ENCODE measurements at regions not wholly inside any gene's neighbourhood (a gene's known extent, or its start where the extent isn't known, plus 50 kb on each side); places are given as distances from the start of the nearest gene placed in this dataset.

GRCh38 chr11:45463541-45463940 is 177.4 kb upstream of the SYT13 start:
- H3F3A ChIP-seq (ENCODE audit: insufficient read depth, low read depth): no peaks in the 10 kb centered on the region
- H3K27me3 ChIP-seq (ENCODE audit: insufficient read depth, low read depth): peaks cover 77% of the 10 kb centered on the region
- no peak overlapping the region for H3K4me3 ChIP-seq
- H2AFZ ChIP-seq: no peak overlapping the region
- no TSS peak for BruUV-seq (replicated peaks)
- ChIA-PET POLR2A (ENCODE audit: unreplicated experiment) (interaction anchor here (0.7 kb wide), 1 partner anchor 284 kb away, joined by 5 read pairs; no protein-coding TSS in a partner anchor), CTCF (no interaction called here)
- H3K9me2 ChIP-seq (ENCODE audit: insufficient read depth): no peaks in the 10 kb centered on the region
- H3K27ac ChIP-seq: no peak overlapping the region
- no peak overlapping the region for H3K4me2 ChIP-seq
- intact Hi-C loops (cut with micrococcal nuclease; ENCODE audit: unreplicated experiment): no loop called here
- TF ChIP-seq EZH2 (IDR thresholded peaks at IDR 0.05; ENCODE audit: low read depth): no peak
- TF ChIP-seq CTCF (conservative IDR thresholded peaks at IDR 0.05): no peak
- H4K20me1 ChIP-seq (ENCODE audit: insufficient read depth): no peaks in the 10 kb centered on the region
- no peaks in the 10 kb centered on the region for H3K79me2 ChIP-seq (ENCODE audit: low read depth)
- H3K4me1 ChIP-seq (replicated peaks; ENCODE audit: insufficient read depth): no peaks in the 10 kb centered on the region
- no peaks in the 10 kb centered on the region for H3K9me3 ChIP-seq (ENCODE audit: insufficient read depth, low read depth)
- no peaks in the 10 kb centered on the region for H3K36me3 ChIP-seq (ENCODE audit: low read depth)
- DNase-seq: no peak

GRCh38 chr11:45461514-45461913 is 175.4 kb upstream of the SYT13 start:
- intact Hi-C loops (cut with micrococcal nuclease; ENCODE audit: unreplicated experiment): no loop called here
- ChIA-PET POLR2A (ENCODE audit: unreplicated experiment) (no interaction called here), CTCF (no interaction called here)
- H4K20me1 ChIP-seq (ENCODE audit: insufficient read depth): no peaks in the 10 kb centered on the region
- H2AFZ ChIP-seq: no peak overlapping the region
- no TSS peak for BruUV-seq (replicated peaks)
- H3K9me2 ChIP-seq (ENCODE audit: insufficient read depth): no peaks in the 10 kb centered on the region
- no peak overlapping the region for H3K4me2 ChIP-seq
- H3K36me3 ChIP-seq (ENCODE audit: low read depth): no peaks in the 10 kb centered on the region
- H3K4me1 ChIP-seq (replicated peaks; ENCODE audit: insufficient read depth): no peaks in the 10 kb centered on the region
- no peaks in the 10 kb centered on the region for H3K79me2 ChIP-seq (ENCODE audit: low read depth)
- peaks cover 82% of the 10 kb centered on the region for H3K27me3 ChIP-seq (ENCODE audit: insufficient read depth, low read depth)
- no peak overlapping the region for H3K27ac ChIP-seq
- no peaks in the 10 kb centered on the region for H3K9me3 ChIP-seq (ENCODE audit: insufficient read depth, low read depth)
- H3K4me3 ChIP-seq: no peak overlapping the region
- DNase-seq: no peak
- TF ChIP-seq CTCF (conservative IDR thresholded peaks at IDR 0.05): no peak
- no peak for TF ChIP-seq EZH2 (IDR thresholded peaks at IDR 0.05; ENCODE audit: low read depth)
- no peaks in the 10 kb centered on the region for H3F3A ChIP-seq (ENCODE audit: insufficient read depth, low read depth)

GRCh38 chr11:45459491-45459890 is 173.3 kb upstream of the SYT13 start:
- Histone ChIP-seq H4K20me1 (ENCODE audit: insufficient read depth) (no peaks in the 10 kb centered on the region), H3K4me1 (replicated peaks; ENCODE audit: insufficient read depth) (no peaks in the 10 kb centered on the region), H3K9me3 (ENCODE audit: insufficient read depth, low read depth) (no peaks in the 10 kb centered on the region), H3K4me3 (no peak overlapping the region), H2AFZ (no peak overlapping the region), H3K27me3 (ENCODE audit: insufficient read depth, low read depth) (peaks cover 85% of the 10 kb centered on the region), H3K9me2 (ENCODE audit: insufficient read depth) (no peaks in the 10 kb centered on the region), H3F3A (ENCODE audit: insufficient read depth, low read depth) (no peaks in the 10 kb centered on the region), H3K79me2 (ENCODE audit: low read depth) (no peaks in the 10 kb centered on the region), H3K36me3 (ENCODE audit: low read depth) (no peaks in the 10 kb centered on the region), H3K27ac (no peak overlapping the region), H3K4me2 (no peak overlapping the region)
- no peak for DNase-seq
- no TSS peak for BruUV-seq (replicated peaks)
- intact Hi-C loops (cut with micrococcal nuclease; ENCODE audit: unreplicated experiment): no loop called here
- TF ChIP-seq EZH2 (IDR thresholded peaks at IDR 0.05; ENCODE audit: low read depth) (no peak), CTCF (conservative IDR thresholded peaks at IDR 0.05) (no peak)
- CTCF ChIA-PET: no interaction called here
- POLR2A ChIA-PET (ENCODE audit: unreplicated experiment): no interaction called here

All from PC-9 (cell line).